OCI-LY3 (cell line): ENCODE measurements at regions not wholly inside any gene's neighbourhood (a gene's known extent, or its start where the extent isn't known, plus 50 kb on each side); places are given as distances from the start of the nearest gene placed in this dataset.

Experiments
- EZH2phosphoT487 ChIP-seq: fragments of 200-600 bp; shearing (Covaris generic); IDR thresholded peaks from 2 replicates; pipeline ENCODE4 v1.6.1; 2018; ENCODE audit warnings: antibody characterized with exemption, mixed run types, low read depth
- TF ChIP-seq, protein P1 (sequence below): fragments of 200-600, 300-600 bp; sonication (generic); IDR thresholded peaks from 2 replicates; pipeline ENCODE4 v1.5.1; 2014; ENCODE audit warnings: antibody characterized with exemption, low read length, low read depth

DNA sequence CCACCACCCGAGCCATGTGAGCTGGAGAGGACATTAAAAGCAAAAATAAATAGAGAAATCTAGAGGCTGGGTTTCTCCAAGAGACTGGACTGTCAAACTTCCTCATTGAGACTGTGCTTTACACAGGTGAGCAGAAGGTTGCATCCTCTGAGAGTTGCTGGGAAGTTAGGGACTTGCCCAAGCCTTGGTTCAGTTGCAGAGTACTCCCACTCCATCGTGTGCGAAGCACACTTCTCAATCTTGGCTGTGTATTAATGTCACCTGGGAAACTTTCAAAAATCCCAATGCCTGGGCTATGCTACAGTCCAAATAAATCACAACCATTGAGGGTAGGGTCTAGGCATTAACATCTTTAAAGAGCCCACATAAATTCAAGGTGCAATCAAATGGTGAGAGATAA is 89.2 kb downstream of the ZNF330 start:
- TF ChIP-seq, protein P1, sequence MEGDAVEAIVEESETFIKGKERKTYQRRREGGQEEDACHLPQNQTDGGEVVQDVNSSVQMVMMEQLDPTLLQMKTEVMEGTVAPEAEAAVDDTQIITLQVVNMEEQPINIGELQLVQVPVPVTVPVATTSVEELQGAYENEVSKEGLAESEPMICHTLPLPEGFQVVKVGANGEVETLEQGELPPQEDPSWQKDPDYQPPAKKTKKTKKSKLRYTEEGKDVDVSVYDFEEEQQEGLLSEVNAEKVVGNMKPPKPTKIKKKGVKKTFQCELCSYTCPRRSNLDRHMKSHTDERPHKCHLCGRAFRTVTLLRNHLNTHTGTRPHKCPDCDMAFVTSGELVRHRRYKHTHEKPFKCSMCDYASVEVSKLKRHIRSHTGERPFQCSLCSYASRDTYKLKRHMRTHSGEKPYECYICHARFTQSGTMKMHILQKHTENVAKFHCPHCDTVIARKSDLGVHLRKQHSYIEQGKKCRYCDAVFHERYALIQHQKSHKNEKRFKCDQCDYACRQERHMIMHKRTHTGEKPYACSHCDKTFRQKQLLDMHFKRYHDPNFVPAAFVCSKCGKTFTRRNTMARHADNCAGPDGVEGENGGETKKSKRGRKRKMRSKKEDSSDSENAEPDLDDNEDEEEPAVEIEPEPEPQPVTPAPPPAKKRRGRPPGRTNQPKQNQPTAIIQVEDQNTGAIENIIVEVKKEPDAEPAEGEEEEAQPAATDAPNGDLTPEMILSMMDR = no peak
- TF ChIP-seq EZH2phosphoT487 = no peak
